SU-DHL-6 (cell line): ENCODE measurements at regions not wholly inside any gene's neighbourhood (a gene's known extent, or its start where the extent isn't known, plus 50 kb on each side); places are given as distances from the start of the nearest gene placed in this dataset.

Experiments used
- EZH2phosphoT487 ChIP-seq: fragments of 200-600 bp; sonication (generic), shearing (Covaris generic); conservative IDR thresholded peaks from 2 replicates; pipeline ENCODE4 v1.6.1; 2018; ENCODE audit warnings: mild to moderate bottlenecking, antibody characterized with exemption, low read length, moderate library complexity, mixed read lengths
- TF ChIP-seq, protein P1 (sequence below): fragments of 200-600 bp; sonication (generic); IDR thresholded peaks from one replicate; pipeline ENCODE4 v1.5.1; 2017; ENCODE audit warnings: antibody characterized with exemption, mild to moderate bottlenecking, low read length, moderate library complexity; ENCODE audit not compliant: insufficient read depth, poor library complexity, severe bottlenecking

DNA sequence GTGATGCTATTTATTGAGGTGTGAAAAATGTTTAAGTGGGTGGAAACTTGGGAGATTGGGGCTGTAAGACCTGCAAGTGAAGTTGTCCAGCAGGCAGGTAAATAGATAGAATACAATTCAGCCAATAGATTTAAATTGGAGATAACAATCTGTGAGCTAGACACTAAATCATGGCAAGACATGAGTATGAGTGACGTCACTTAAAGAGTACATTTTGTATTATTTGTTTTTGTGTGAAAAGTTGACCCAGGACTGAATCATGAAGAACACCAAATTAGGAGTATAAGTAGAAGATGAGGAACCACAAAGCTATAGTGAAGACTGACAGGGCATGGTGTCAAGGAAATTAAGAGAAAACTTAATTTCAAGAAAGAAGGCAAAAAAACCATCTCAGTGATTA, 249.1 kb upstream of the SEMA3C start:
- TF ChIP-seq, protein P1, sequence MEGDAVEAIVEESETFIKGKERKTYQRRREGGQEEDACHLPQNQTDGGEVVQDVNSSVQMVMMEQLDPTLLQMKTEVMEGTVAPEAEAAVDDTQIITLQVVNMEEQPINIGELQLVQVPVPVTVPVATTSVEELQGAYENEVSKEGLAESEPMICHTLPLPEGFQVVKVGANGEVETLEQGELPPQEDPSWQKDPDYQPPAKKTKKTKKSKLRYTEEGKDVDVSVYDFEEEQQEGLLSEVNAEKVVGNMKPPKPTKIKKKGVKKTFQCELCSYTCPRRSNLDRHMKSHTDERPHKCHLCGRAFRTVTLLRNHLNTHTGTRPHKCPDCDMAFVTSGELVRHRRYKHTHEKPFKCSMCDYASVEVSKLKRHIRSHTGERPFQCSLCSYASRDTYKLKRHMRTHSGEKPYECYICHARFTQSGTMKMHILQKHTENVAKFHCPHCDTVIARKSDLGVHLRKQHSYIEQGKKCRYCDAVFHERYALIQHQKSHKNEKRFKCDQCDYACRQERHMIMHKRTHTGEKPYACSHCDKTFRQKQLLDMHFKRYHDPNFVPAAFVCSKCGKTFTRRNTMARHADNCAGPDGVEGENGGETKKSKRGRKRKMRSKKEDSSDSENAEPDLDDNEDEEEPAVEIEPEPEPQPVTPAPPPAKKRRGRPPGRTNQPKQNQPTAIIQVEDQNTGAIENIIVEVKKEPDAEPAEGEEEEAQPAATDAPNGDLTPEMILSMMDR: no peak
- TF ChIP-seq EZH2phosphoT487: no peak
